ENCODE measurements at regions not wholly inside any gene's neighbourhood (a gene's known extent, or its start where the extent isn't known, plus 50 kb on each side); places are given as distances from the start of the nearest gene placed in this dataset.

DNA sequence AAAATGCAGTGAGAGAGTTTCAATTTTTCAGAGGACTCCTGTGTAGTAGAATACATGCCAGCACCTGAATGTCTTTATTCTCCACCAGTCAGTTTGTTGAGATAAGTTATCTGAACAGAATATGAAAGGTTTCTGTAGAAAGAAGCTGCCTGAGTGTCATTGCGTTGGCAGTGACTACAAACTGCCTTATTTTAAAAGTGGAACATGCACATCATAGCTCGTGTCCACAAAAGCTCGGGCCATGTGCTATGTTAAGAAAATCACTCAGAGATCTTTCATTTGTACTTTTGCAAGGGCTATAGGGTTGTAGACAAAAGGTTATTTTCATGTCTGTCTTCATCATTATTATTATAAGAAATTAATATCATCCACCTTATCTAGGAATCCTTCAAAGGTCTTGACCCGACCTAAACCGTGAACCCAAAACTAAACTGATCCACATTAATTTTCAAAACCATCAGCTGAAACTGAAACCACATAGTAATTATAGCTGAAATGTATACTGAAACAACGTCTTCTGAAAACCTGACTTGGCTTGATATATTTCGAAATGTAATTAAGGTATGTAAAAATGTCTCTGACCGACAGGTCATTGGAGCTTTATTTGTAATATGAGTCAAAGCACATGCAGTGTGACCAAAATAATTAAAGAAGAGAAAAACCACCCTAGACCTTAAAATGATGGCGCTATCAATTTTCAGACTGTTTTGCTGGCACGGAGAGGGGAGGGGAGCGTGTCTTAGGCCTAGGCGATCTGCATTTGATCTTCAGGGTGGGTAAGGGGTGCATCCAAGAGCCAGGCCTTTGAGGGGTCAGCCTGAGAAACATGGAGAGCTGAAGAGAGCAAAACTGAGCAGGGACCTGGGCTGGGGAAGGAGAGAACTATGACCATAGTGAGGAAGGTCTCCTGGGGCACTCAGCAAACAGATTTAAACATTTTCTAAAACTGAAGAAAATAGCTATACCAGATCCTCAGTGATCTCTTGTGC lies 232.1 kb downstream of the SOX11 start:
- no peak overlapping the region for H3K27ac Mint-ChIP-seq (ENCODE audit: unreplicated experiment)
- TF ChIP-seq, protein P1, sequence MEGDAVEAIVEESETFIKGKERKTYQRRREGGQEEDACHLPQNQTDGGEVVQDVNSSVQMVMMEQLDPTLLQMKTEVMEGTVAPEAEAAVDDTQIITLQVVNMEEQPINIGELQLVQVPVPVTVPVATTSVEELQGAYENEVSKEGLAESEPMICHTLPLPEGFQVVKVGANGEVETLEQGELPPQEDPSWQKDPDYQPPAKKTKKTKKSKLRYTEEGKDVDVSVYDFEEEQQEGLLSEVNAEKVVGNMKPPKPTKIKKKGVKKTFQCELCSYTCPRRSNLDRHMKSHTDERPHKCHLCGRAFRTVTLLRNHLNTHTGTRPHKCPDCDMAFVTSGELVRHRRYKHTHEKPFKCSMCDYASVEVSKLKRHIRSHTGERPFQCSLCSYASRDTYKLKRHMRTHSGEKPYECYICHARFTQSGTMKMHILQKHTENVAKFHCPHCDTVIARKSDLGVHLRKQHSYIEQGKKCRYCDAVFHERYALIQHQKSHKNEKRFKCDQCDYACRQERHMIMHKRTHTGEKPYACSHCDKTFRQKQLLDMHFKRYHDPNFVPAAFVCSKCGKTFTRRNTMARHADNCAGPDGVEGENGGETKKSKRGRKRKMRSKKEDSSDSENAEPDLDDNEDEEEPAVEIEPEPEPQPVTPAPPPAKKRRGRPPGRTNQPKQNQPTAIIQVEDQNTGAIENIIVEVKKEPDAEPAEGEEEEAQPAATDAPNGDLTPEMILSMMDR (IDR thresholded peaks at IDR 0.05) = no peak
- no peak for DNase-seq (ENCODE audit: extremely low spot score, unreplicated experiment)
- H3K4me1 Mint-ChIP-seq (ENCODE audit: unreplicated experiment) = peaks cover 7% of the 10 kb centered on the region
- no peak overlapping the region for H3K4me3 Mint-ChIP-seq (ENCODE audit: unreplicated experiment)
- H3K9me3 Mint-ChIP-seq (ENCODE audit: unreplicated experiment) = peaks cover 16% of the 10 kb centered on the region
- no peaks in the 10 kb centered on the region for H3K36me3 Mint-ChIP-seq (ENCODE audit: unreplicated experiment)
- H3K27me3 Mint-ChIP-seq (ENCODE audit: unreplicated experiment) = no peaks in the 10 kb centered on the region

DNA sequence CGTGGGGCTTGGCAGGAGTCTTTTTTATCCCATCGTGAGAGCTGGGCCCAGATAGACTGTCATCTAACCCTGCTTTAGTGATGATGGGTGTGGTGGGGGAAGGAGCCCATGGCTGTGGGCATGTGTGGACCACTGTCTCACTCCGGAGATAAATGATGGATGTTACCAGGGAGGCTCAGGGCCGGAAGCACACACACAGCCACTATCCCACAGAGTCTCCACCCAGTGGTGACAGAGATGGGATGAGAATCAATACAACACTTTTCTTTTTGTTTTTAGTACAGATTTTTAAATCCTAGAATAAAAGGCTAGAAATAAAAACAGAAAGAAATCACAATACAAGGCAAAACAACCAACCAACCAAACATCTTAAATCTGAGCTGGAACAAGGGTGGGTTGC lies 233.4 kb downstream of the SOX11 start:
- H3K27ac Mint-ChIP-seq (ENCODE audit: unreplicated experiment) = no peak overlapping the region
- H3K4me3 Mint-ChIP-seq (ENCODE audit: unreplicated experiment) = no peak overlapping the region
- H3K27me3 Mint-ChIP-seq (ENCODE audit: unreplicated experiment) = no peaks in the 10 kb centered on the region
- TF ChIP-seq, protein P1 (IDR thresholded peaks at IDR 0.05) = no peak
- no peaks in the 10 kb centered on the region for H3K36me3 Mint-ChIP-seq (ENCODE audit: unreplicated experiment)
- peaks cover 7% of the 10 kb centered on the region for H3K4me1 Mint-ChIP-seq (ENCODE audit: unreplicated experiment)
- DNase-seq (ENCODE audit: extremely low spot score, unreplicated experiment) = no peak
- H3K9me3 Mint-ChIP-seq (ENCODE audit: unreplicated experiment) = peaks cover 13% of the 10 kb centered on the region

GRCh38 chr2:5926871-5927512 lies 234.8 kb downstream of the SOX11 start:
- Mint-ChIP-seq H3K27ac (ENCODE audit: unreplicated experiment) (no peak overlapping the region), H3K4me3 (ENCODE audit: unreplicated experiment) (no peak overlapping the region), H3K36me3 (ENCODE audit: unreplicated experiment) (no peaks in the 10 kb centered on the region), H3K9me3 (ENCODE audit: unreplicated experiment) (peaks cover 8% of the 10 kb centered on the region), H3K4me1 (ENCODE audit: unreplicated experiment) (peaks cover 7% of the 10 kb centered on the region), H3K27me3 (ENCODE audit: unreplicated experiment) (no peaks in the 10 kb centered on the region)
- DNase-seq (ENCODE audit: extremely low spot score, unreplicated experiment) = no peak
- TF ChIP-seq, protein P1 (IDR thresholded peaks at IDR 0.05) = no peak

DNA sequence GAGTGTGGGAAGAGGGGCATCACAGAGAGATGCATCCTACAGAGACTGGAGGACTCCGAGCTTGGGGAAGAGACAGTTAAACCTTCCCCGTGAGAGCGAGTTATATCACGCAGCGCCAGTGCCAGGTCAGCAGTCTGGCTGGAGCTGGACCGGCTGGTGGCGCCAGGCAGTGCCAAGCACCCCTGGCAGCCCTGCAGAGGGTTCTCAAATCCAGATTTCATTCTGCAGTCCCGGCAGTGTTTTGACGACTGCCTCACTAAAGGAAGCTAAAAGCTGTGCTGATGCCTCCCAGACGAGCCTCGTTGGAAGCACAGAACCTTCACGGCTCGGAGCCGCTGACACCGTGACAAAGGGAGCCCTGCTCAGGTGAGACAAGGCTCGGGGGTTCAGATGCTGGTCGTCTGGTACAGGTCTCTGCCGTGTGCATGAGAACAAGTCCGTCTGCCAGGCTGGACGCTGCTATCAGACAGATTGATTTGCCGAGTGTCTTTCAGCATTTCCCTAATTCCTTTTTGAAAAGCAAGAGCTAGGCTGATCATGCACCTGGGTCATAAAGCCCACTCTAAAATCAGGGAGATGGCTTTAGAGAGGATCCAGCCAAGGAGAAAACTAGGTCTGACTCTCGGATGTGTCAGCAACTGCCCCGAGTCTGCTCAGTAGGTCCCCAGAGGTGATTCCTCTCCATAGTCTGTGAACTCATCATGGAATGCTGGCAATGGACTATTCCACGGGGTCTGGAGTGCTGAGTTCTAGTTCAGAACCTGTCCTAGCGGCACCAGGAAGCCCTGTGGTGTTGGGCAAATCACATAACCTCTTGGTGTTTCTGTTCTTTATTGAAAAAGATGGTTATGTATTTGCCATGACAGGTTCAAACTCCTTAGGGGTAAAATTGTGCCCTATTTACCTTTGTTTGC lies 240.6 kb downstream of the SOX11 start:
- peaks cover 8% of the 10 kb centered on the region for H3K9me3 Mint-ChIP-seq (ENCODE audit: unreplicated experiment)

More for the DNA sequence above, 240.6 kb downstream of the SOX11 start:
- DNase-seq (ENCODE audit: extremely low spot score, unreplicated experiment) = no peak
- no peak overlapping the region for H3K4me3 Mint-ChIP-seq (ENCODE audit: unreplicated experiment)
- H3K27me3 Mint-ChIP-seq (ENCODE audit: unreplicated experiment) = peaks cover 9% of the 10 kb centered on the region
- no peaks in the 10 kb centered on the region for H3K36me3 Mint-ChIP-seq (ENCODE audit: unreplicated experiment)
- TF ChIP-seq, protein P1 (IDR thresholded peaks at IDR 0.05) = no peak
- H3K27ac Mint-ChIP-seq (ENCODE audit: unreplicated experiment) = no peak overlapping the region
- H3K4me1 Mint-ChIP-seq (ENCODE audit: unreplicated experiment) = no peaks in the 10 kb centered on the region

Measured in osteocyte (in vitro differentiated cells).